ENCODE measurements at regions not wholly inside any gene's neighbourhood (a gene's known extent, or its start where the extent isn't known, plus 50 kb on each side); places are given as distances from the start of the nearest gene placed in this dataset.

DNA sequence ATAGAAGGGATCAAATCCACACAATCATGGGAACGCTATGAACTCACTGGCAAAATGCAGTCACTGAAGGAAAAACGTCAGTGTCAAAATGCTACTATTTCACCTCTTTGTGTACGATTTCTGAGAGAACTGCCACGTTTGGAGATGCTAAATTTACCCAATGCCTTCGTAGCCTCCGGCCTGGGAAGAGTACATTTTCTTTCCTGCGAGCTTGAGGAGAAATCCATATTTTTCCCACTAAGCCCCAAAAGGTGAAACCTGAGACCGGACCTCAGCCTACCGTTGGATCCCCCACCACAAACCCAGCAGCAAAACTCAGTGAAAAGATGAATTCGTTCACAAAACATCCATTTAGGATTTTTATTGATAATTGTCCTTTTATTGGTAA lies 131.7 kb downstream of the GPX5 start:
- Histone ChIP-seq H3K27me3 (replicated peaks in 1 of 4; ENCODE audit: control extremely low read depth in 1 of 4, control insufficient read depth in 3 of 4, insufficient read depth in 4 of 4, low read length in 3 of 4) (peaks cover 0 to 38% (median 28%) of the 10 kb centered on the region in 4 experiments), H3K4me1 (ENCODE audit: control insufficient read depth in 2 of 2, insufficient read depth in 2 of 2, low read length in 2 of 2) (peaks cover 17 to 22% of the 10 kb centered on the region in 2 donors), H3K4me3 (ENCODE audit: control extremely low read depth in 1 of 5, extremely low read depth in 1 of 5, insufficient read depth in 1 of 5, low read depth in 2 of 5, low read length in 4 of 5) (peak overlapping the region in 4 of 5 experiments; percentile 14 to 50 (median 42)), H3K9me3 (ENCODE audit: control extremely low read depth in 1 of 3, control insufficient read depth in 2 of 3, insufficient read depth in 1 of 3, low read length in 2 of 3) (peaks cover 0 to 3% (median 2%) of the 10 kb centered on the region in 3 donors), H4K20me1 (ENCODE audit: control insufficient read depth, insufficient read depth, low read length, poor library complexity, severe bottlenecking) (no peaks in the 10 kb centered on the region), H3K9ac (ENCODE audit: low read length) (peak overlapping the region; percentile 45), H3K27ac (ENCODE audit: low read length in 2 of 2) (no peak overlapping the region), H2AFZ (ENCODE audit: insufficient read depth, low read depth, low read length, poor library complexity, severe bottlenecking) (no peak overlapping the region), H3K36me3 (replicated peaks in 1 of 2; ENCODE audit: control extremely low read depth in 1 of 2, control insufficient read depth in 1 of 2, extremely low read depth in 1 of 2, insufficient read depth in 2 of 2, low read length in 1 of 2) (no peaks in the 10 kb centered on the region), H3K79me2 (ENCODE audit: control insufficient read depth, insufficient read depth, low read length) (no peaks in the 10 kb centered on the region), H3K4me2 (replicated peaks; ENCODE audit: low read depth, low read length, poor library complexity, severe bottlenecking) (peak overlapping the region; percentile 57)
- Mint-ChIP-seq H3K4me3 (peak overlapping the region; percentile 86), H3K27me3 (peaks cover 42% of the 10 kb centered on the region), H3K4me1 (peaks cover 28% of the 10 kb centered on the region), H3K9me3 (ENCODE audit: insufficient read depth) (no peaks in the 10 kb centered on the region), H3K27ac (no peak overlapping the region)
- DNase-seq = no peak
- ATAC-seq (ENCODE audit: low read depth) = no peak
- CTCF ChIA-PET = no interaction called here
- intact Hi-C loops (cut with micrococcal nuclease) = no loop called here
- TF ChIP-seq EZH2 (IDR thresholded peaks at IDR 0.05; ENCODE audit: borderline replicate concordance, insufficient read depth, low read depth, low read length, poor library complexity, severe bottlenecking) = no peak
- TF ChIP-seq, protein P1, sequence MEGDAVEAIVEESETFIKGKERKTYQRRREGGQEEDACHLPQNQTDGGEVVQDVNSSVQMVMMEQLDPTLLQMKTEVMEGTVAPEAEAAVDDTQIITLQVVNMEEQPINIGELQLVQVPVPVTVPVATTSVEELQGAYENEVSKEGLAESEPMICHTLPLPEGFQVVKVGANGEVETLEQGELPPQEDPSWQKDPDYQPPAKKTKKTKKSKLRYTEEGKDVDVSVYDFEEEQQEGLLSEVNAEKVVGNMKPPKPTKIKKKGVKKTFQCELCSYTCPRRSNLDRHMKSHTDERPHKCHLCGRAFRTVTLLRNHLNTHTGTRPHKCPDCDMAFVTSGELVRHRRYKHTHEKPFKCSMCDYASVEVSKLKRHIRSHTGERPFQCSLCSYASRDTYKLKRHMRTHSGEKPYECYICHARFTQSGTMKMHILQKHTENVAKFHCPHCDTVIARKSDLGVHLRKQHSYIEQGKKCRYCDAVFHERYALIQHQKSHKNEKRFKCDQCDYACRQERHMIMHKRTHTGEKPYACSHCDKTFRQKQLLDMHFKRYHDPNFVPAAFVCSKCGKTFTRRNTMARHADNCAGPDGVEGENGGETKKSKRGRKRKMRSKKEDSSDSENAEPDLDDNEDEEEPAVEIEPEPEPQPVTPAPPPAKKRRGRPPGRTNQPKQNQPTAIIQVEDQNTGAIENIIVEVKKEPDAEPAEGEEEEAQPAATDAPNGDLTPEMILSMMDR (IDR thresholded peaks at IDR 0.05) = no peak
- 2% methylated on average over 6 of the region's 10 CpGs for WGBS (ENCODE audit: insufficient coverage)
- POLR2A ChIA-PET = no interaction called here

DNA sequence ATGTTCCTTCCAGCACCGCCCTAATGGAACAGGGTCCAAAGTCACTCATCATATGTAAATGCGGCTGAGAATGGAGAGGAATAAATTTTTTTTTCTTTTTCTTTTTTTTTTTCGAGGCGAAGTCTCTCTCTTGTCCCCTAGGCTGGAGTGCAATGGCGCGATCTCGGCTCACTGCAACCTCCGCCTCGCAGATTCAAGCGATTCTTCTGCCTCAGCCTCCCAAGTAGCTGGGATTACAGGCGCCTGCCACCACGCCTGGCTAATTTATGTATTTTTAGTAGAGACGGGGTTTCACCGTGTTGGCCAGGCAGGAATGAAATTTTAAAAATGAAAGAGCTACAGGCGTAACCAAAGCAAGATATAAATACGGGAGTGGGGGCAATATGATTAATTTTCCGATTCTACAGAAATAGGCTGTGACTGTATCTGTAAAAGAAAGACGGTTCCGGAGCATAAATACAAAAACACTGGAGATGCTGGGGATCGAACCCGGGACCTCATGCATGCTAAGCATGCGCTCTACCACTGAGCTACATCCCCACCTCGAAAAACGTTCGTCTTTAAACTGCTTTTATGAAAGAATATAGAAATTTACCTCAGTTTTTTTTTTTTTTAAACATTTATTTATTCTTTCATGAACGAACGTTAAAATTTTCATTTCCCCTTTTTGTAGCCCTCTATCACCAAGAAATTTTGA lies 132.2 kb downstream of the GPX5 start:
- Histone ChIP-seq H3K4me2 (replicated peaks; ENCODE audit: low read depth, low read length, poor library complexity, severe bottlenecking) (peak overlapping the region; percentile 57), H3K4me1 (ENCODE audit: control insufficient read depth in 2 of 2, insufficient read depth in 2 of 2, low read length in 2 of 2) (peaks cover 17 to 22% of the 10 kb centered on the region in 2 donors), H3K27me3 (replicated peaks in 1 of 4; ENCODE audit: control extremely low read depth in 1 of 4, control insufficient read depth in 3 of 4, insufficient read depth in 4 of 4, low read length in 3 of 4) (peaks cover 0 to 38% (median 26%) of the 10 kb centered on the region in 4 experiments), H2AFZ (ENCODE audit: insufficient read depth, low read depth, low read length, poor library complexity, severe bottlenecking) (peak overlapping the region; percentile 12), H3K27ac (ENCODE audit: low read length in 2 of 2) (no peak overlapping the region), H3K9me3 (ENCODE audit: control extremely low read depth in 1 of 3, control insufficient read depth in 2 of 3, insufficient read depth in 1 of 3, low read length in 2 of 3) (peaks cover 0 to 3% (median 2%) of the 10 kb centered on the region in 3 donors), H3K4me3 (ENCODE audit: control extremely low read depth in 1 of 5, extremely low read depth in 1 of 5, insufficient read depth in 1 of 5, low read depth in 2 of 5, low read length in 4 of 5) (peak overlapping the region in 4 of 5 experiments; percentile 14 to 50 (median 42)), H3K79me2 (ENCODE audit: control insufficient read depth, insufficient read depth, low read length) (no peaks in the 10 kb centered on the region), H4K20me1 (ENCODE audit: control insufficient read depth, insufficient read depth, low read length, poor library complexity, severe bottlenecking) (no peaks in the 10 kb centered on the region), H3K36me3 (replicated peaks in 1 of 2; ENCODE audit: control extremely low read depth in 1 of 2, control insufficient read depth in 1 of 2, extremely low read depth in 1 of 2, insufficient read depth in 2 of 2, low read length in 1 of 2) (no peaks in the 10 kb centered on the region), H3K9ac (ENCODE audit: low read length) (peak overlapping the region; percentile 45)
- WGBS (ENCODE audit: insufficient coverage) = 4% methylated on average over 14 of the region's 27 CpGs
- peaks cover 46% of the 10 kb centered on the region for H3K27me3 Mint-ChIP-seq
- TF ChIP-seq, protein P1 (IDR thresholded peaks at IDR 0.05) = no peak
- TF ChIP-seq EZH2 (IDR thresholded peaks at IDR 0.05; ENCODE audit: borderline replicate concordance, insufficient read depth, low read depth, low read length, poor library complexity, severe bottlenecking) = no peak
- ChIA-PET POLR2A (interaction anchor here (0.7 kb wide), 1 partner anchor 315 kb away, joined by 3 read pairs; no protein-coding TSS in a partner anchor), CTCF (interaction anchor here (0.7 kb wide), 1 partner anchor 115 kb away, joined by 3 read pairs; no protein-coding TSS in a partner anchor)
- H3K27ac Mint-ChIP-seq = peak overlapping the region; percentile 4
- peak; percentile 66 for DNase-seq
- no peaks in the 10 kb centered on the region for H3K9me3 Mint-ChIP-seq (ENCODE audit: insufficient read depth)
- peaks cover 28% of the 10 kb centered on the region for H3K4me1 Mint-ChIP-seq
- intact Hi-C loops (cut with micrococcal nuclease) = no loop called here
- peak; percentile 54 for ATAC-seq (ENCODE audit: low read depth)
- H3K4me3 Mint-ChIP-seq = peak overlapping the region; percentile 86

All from B cell (primary cell).